OCI-LY7 (cell line): ENCODE measurements at regions not wholly inside any gene's neighbourhood (a gene's known extent, or its start where the extent isn't known, plus 50 kb on each side); places are given as distances from the start of the nearest gene placed in this dataset.

Experiments used
- BruUV-seq: library from RNA; stranded (reverse); fragments of 400-500 nt; replicated peaks from 2 replicates; lab custom pipeline; 2021; lab: Mats Ljungman, UMichigan
- CTCF ChIA-PET: fragments of 300-600 bp; sonication (Branson Sonifier 250); formaldehyde crosslinking; loops from one replicate; lab custom pipeline; 2022; ENCODE audit warnings: antibody characterized with exemption; ENCODE audit not compliant: unreplicated experiment; lab: Charles Lee
- POLR2A ChIA-PET: fragments of 300-600 bp; sonication (Branson Sonifier 250); formaldehyde crosslinking; loops from one replicate; lab custom pipeline; 2022; ENCODE audit warnings: antibody characterized with exemption; lab: Charles Lee
- DNase-seq: peaks from one replicate; pipeline ENCODE4 v3.0.0-alpha.2; 2015; ENCODE audit warnings: low spot score
- H2AFZ ChIP-seq: fragments of 200-600 bp; sonication (generic), shearing (Covaris generic); 2 replicates; pipeline ENCODE4 v1.6.1; 2014; ENCODE audit warnings: mild to moderate bottlenecking, antibody characterized with exemption, low read length, moderate library complexity
- H3K27ac ChIP-seq: fragments of 200-600 bp; sonication (generic); 2 replicates; pipeline ENCODE4 v1.5.1; 2014; ENCODE audit warnings: mixed run types, low read depth, mild to moderate bottlenecking, moderate library complexity, low read length, inconsistent platforms; ENCODE audit not compliant: poor library complexity, severe bottlenecking
- H3K36me3 ChIP-seq: fragments of 200-600 bp; sonication (generic); 2 replicates; pipeline ENCODE4 v1.6.1; 2014; ENCODE audit warnings: mild to moderate bottlenecking, antibody characterized with exemption, low read length, moderate library complexity, mixed read lengths; ENCODE audit not compliant: insufficient read depth
- H3K4me1 ChIP-seq: fragments of 200-600 bp; sonication (generic); 2 replicates; pipeline ENCODE4 v1.5.1; 2014; ENCODE audit warnings: mild to moderate bottlenecking, low read length; ENCODE audit not compliant: insufficient read depth, poor library complexity, severe bottlenecking
- H3K4me2 ChIP-seq: fragments of 200-600 bp; sonication (generic); 2 replicates; pipeline ENCODE4 v1.6.1; 2014; ENCODE audit warnings: mild to moderate bottlenecking, low read length
- H3K4me3 ChIP-seq: fragments of 200-600 bp; sonication (generic); 2 replicates; pipeline ENCODE4 v1.5.1; 2014; ENCODE audit warnings: mild to moderate bottlenecking, low read depth, low read length; ENCODE audit not compliant: poor library complexity, severe bottlenecking
- H3K79me2 ChIP-seq: fragments of 200-600 bp; sonication (generic); 2 replicates; pipeline ENCODE4 v1.6.1; 2016; ENCODE audit warnings: low read depth, mild to moderate bottlenecking, low read length, moderate library complexity, mixed read lengths; ENCODE audit not compliant: insufficient read depth
- H3K9me2 ChIP-seq: fragments of 200-600 bp; sonication (generic); 2 replicates; pipeline ENCODE4 v1.6.1; 2016; ENCODE audit warnings: mild to moderate bottlenecking, low read length, mixed read lengths; ENCODE audit not compliant: insufficient read depth
- H3K9me3 ChIP-seq: fragments of 200-600 bp; sonication (generic); 2 replicates; pipeline ENCODE4 v1.6.1; 2014; ENCODE audit warnings: mild to moderate bottlenecking, mixed run types, low read length, mixed read lengths
- H4K20me1 ChIP-seq: fragments of 200-600 bp; sonication (generic); 2 replicates; pipeline ENCODE4 v1.6.1; 2014; ENCODE audit warnings: mild to moderate bottlenecking, antibody characterized with exemption, low read length, moderate library complexity, mixed read lengths; ENCODE audit not compliant: insufficient read depth
- EZH2phosphoT487 ChIP-seq: fragments of 200-600 bp; sonication (generic); IDR thresholded peaks from 2 replicates; pipeline ENCODE4 v1.6.1; 2018; ENCODE audit warnings: low read depth, borderline replicate concordance, mild to moderate bottlenecking, mixed run types, antibody characterized with exemption, low read length, moderate library complexity, mixed read lengths
- intact Hi-C: fragments of 100-400 bp; cut with micrococcal nuclease; formaldehyde crosslinking; loops from one replicate; pipeline ENCODE4 v1.10.0; 2022; ENCODE audit not compliant: unreplicated experiment
- TF ChIP-seq, protein P1 (sequence below): fragments of 200-600 bp; sonication (generic); conservative IDR thresholded peaks from 2 replicates; pipeline ENCODE4 v1.5.1; 2014; ENCODE audit warnings: mild to moderate bottlenecking, antibody characterized with exemption, low read length, moderate library complexity, mixed read lengths

- Histone ChIP-seq H3K79me2 (no peaks in the 10 kb centered on the region), H3K9me3 (no peaks in the 10 kb centered on the region), H3K36me3 (no peaks in the 10 kb centered on the region), H4K20me1 (no peaks in the 10 kb centered on the region), H3K27ac (no peak overlapping the region), H2AFZ (no peak overlapping the region), H3K4me3 (no peak overlapping the region), H3K4me2 (no peak overlapping the region), H3K9me2 (no peaks in the 10 kb centered on the region), H3K4me1 (no peaks in the 10 kb centered on the region)
- no peak for DNase-seq
- POLR2A ChIA-PET, result interaction anchor here (0.7 kb wide), 1 partner anchor 62 kb away, joined by 4 read pairs; no protein-coding TSS in a partner anchor
- no TSS peak for BruUV-seq
- TF ChIP-seq, protein P1, sequence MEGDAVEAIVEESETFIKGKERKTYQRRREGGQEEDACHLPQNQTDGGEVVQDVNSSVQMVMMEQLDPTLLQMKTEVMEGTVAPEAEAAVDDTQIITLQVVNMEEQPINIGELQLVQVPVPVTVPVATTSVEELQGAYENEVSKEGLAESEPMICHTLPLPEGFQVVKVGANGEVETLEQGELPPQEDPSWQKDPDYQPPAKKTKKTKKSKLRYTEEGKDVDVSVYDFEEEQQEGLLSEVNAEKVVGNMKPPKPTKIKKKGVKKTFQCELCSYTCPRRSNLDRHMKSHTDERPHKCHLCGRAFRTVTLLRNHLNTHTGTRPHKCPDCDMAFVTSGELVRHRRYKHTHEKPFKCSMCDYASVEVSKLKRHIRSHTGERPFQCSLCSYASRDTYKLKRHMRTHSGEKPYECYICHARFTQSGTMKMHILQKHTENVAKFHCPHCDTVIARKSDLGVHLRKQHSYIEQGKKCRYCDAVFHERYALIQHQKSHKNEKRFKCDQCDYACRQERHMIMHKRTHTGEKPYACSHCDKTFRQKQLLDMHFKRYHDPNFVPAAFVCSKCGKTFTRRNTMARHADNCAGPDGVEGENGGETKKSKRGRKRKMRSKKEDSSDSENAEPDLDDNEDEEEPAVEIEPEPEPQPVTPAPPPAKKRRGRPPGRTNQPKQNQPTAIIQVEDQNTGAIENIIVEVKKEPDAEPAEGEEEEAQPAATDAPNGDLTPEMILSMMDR, result no peak
- no peak for TF ChIP-seq EZH2phosphoT487
- CTCF ChIA-PET, result no interaction called here
- intact Hi-C loops, result no loop called here
These were observed 1144.9 kb upstream of the GOT2 start for GRCh38 chr16:59878999-59879398.

GRCh38 chr16:59878479-59878878 lies 1144.4 kb upstream of the GOT2 start:
- no peaks in the 10 kb centered on the region for H3K4me1 ChIP-seq
- intact Hi-C loops, result no loop called here
- no peak overlapping the region for H2AFZ ChIP-seq
- H3K36me3 ChIP-seq, result no peaks in the 10 kb centered on the region
- no peak overlapping the region for H3K4me3 ChIP-seq
- H3K27ac ChIP-seq, result no peak overlapping the region
- H3K4me2 ChIP-seq, result no peak overlapping the region
- no peak for DNase-seq
- TF ChIP-seq, protein P1, result no peak
- TF ChIP-seq EZH2phosphoT487, result no peak
- BruUV-seq, result no TSS peak
- CTCF ChIA-PET, result no interaction called here
- H4K20me1 ChIP-seq, result no peaks in the 10 kb centered on the region
- POLR2A ChIA-PET, result no interaction called here
- no peaks in the 10 kb centered on the region for H3K9me2 ChIP-seq
- H3K79me2 ChIP-seq, result no peaks in the 10 kb centered on the region
- no peaks in the 10 kb centered on the region for H3K9me3 ChIP-seq

DNA sequence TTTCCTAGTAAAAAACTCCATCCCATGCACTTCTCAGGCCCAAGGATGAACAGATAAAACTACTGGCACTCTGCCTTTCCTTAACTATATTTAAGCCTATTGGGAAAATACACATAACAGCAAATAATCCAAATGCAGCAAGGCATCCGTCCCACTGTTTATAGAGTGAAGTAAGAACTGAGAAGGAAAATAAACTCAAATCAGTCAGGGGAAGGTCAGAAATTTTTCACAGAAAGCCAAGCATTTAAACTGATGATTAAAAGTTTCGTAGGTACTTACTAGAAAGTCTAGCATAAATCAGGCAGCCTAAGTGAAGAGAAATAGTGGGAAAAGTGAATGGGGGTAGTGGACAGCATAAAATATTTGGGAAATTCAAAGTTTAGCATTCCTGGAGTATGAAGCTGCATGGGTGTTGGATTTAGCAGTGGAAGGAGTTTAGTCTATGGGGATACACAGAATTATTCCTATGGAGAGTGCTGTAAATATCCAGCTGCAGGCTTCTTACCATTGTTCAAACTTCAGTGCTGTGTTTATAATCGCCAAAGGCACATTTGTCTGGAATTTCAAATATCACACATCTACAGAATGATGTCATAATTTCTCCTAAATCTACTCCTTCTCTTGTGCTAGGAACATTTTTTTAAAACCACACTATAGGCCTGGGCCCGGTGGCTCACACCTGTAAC lies 1131.0 kb upstream of the GOT2 start:
- H2AFZ ChIP-seq, result no peak overlapping the region
- no peak for DNase-seq
- BruUV-seq, result no TSS peak
- ChIA-PET POLR2A (no interaction called here), CTCF (no interaction called here)
- H3K4me2 ChIP-seq, result no peak overlapping the region
- no peaks in the 10 kb centered on the region for H3K79me2 ChIP-seq
- no peaks in the 10 kb centered on the region for H3K36me3 ChIP-seq
- no peaks in the 10 kb centered on the region for H3K4me1 ChIP-seq
- no peak overlapping the region for H3K4me3 ChIP-seq
- intact Hi-C loops, result no loop called here
- no peaks in the 10 kb centered on the region for H3K9me2 ChIP-seq
- no peaks in the 10 kb centered on the region for H4K20me1 ChIP-seq
- H3K9me3 ChIP-seq, result no peaks in the 10 kb centered on the region
- TF ChIP-seq EZH2phosphoT487, result no peak
- TF ChIP-seq, protein P1, result no peak
- H3K27ac ChIP-seq, result no peak overlapping the region
